ENCODE measurements at regions not wholly inside any gene's neighbourhood (a gene's known extent, or its start where the extent isn't known, plus 50 kb on each side); places are given as distances from the start of the nearest gene placed in this dataset.

- TF ChIP-seq CTCF (IDR thresholded peaks at IDR 0.05) = no peak
Measured at GRCh38 chr4:106809076-106809475, 227.0 kb downstream of the DKK2 start.

GRCh38 chr4:106806158-106806797 lies 229.8 kb downstream of the DKK2 start:
- intact Hi-C loops (cut with DNase I, micrococcal nuclease) = no loop called here
- ChIA-PET CTCF (no interaction called here), POLR2A (no interaction called here)
- Histone ChIP-seq H3K36me3 (ENCODE audit: insufficient read depth, low read length) (no peaks in the 10 kb centered on the region), H3K27me3 (ENCODE audit: control insufficient read depth in 1 of 2, insufficient read depth in 2 of 2, low read length in 2 of 2) (no peaks in the 10 kb centered on the region), H3K4me3 (ENCODE audit: low read length) (no peak overlapping the region), H3K9me3 (ENCODE audit: control insufficient read depth in 1 of 2, insufficient read depth in 1 of 2, low read length in 2 of 2) (no peaks in the 10 kb centered on the region), H3K4me1 (ENCODE audit: insufficient read depth, low read length) (no peaks in the 10 kb centered on the region), H3K27ac (ENCODE audit: low read depth in 1 of 2, low read length in 2 of 2) (no peak overlapping the region)
- DNase-seq = no peak
- no peak for ATAC-seq (ENCODE audit: poor library complexity)
- Mint-ChIP-seq H3K36me3 (ENCODE audit: low read depth) (no peaks in the 10 kb centered on the region), H3K27ac (no peak overlapping the region), H3K4me1 (ENCODE audit: low read depth) (no peaks in the 10 kb centered on the region), H3K27me3 (no peaks in the 10 kb centered on the region), H3K9me3 (no peaks in the 10 kb centered on the region), H3K4me3 (no peak overlapping the region)
- TF ChIP-seq CTCF (IDR thresholded peaks at IDR 0.05) = no peak

More at GRCh38 chr4:106809076-106809475, 227.0 kb downstream of the DKK2 start:
- H3K27ac Mint-ChIP-seq = no peak overlapping the region
- Histone ChIP-seq H3K36me3 (ENCODE audit: insufficient read depth, low read length) (no peaks in the 10 kb centered on the region), H3K9me3 (ENCODE audit: control insufficient read depth in 1 of 2, insufficient read depth in 1 of 2, low read length in 2 of 2) (no peaks in the 10 kb centered on the region), H3K4me3 (ENCODE audit: low read length) (no peak overlapping the region), H3K4me1 (ENCODE audit: insufficient read depth, low read length) (no peaks in the 10 kb centered on the region), H3K27ac (ENCODE audit: low read depth in 1 of 2, low read length in 2 of 2) (no peak overlapping the region), H3K27me3 (ENCODE audit: control insufficient read depth in 1 of 2, insufficient read depth in 2 of 2, low read length in 2 of 2) (no peaks in the 10 kb centered on the region)
- ChIA-PET POLR2A (no interaction called here), CTCF (no interaction called here)
- H3K9me3 Mint-ChIP-seq = no peaks in the 10 kb centered on the region
- intact Hi-C loops (cut with DNase I, micrococcal nuclease) = no loop called here
- DNase-seq = peak in 2 of 14 experiments; percentile 10 to 15
- H3K27me3 Mint-ChIP-seq = no peaks in the 10 kb centered on the region
- H3K36me3 Mint-ChIP-seq (ENCODE audit: low read depth) = no peaks in the 10 kb centered on the region
- no peaks in the 10 kb centered on the region for H3K4me1 Mint-ChIP-seq (ENCODE audit: low read depth)
- no peak for ATAC-seq (ENCODE audit: poor library complexity)
- H3K4me3 Mint-ChIP-seq = no peak overlapping the region

DNA sequence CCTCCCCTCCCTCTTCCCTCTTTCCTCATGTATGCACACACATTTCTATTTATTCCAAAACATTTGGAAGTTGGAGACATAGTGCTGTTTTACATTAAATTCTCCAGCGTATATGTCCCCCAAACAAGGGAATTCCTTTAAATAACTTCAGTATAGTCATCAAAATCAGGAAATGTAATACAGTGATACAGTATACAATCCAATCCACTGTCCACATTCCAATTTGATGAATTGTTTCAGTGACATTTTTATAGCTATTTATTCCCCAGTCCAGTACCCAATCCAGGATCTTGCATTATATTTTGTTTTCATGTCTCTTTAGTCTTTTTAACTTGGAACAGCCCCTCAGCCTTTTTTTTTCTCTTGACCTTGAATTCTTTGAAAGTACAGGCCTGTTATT lies 233.0 kb downstream of the DKK2 start:
- intact Hi-C loops (cut with DNase I, micrococcal nuclease) = no loop called here
- H3K36me3 ChIP-seq (ENCODE audit: insufficient read depth, low read length) = no peaks in the 10 kb centered on the region
- no peaks in the 10 kb centered on the region for H3K4me1 ChIP-seq (ENCODE audit: insufficient read depth, low read length)
- Mint-ChIP-seq H3K4me3 (no peak overlapping the region), H3K27ac (no peak overlapping the region), H3K4me1 (ENCODE audit: low read depth) (no peaks in the 10 kb centered on the region), H3K27me3 (no peaks in the 10 kb centered on the region), H3K9me3 (no peaks in the 10 kb centered on the region), H3K36me3 (ENCODE audit: low read depth) (no peaks in the 10 kb centered on the region)
- no peak for TF ChIP-seq CTCF (IDR thresholded peaks at IDR 0.05)
- POLR2A ChIA-PET = no interaction called here
- no peaks in the 10 kb centered on the region for H3K9me3 ChIP-seq (ENCODE audit: control insufficient read depth in 1 of 2, insufficient read depth in 1 of 2, low read length in 2 of 2)
- H3K27me3 ChIP-seq (ENCODE audit: control insufficient read depth in 1 of 2, insufficient read depth in 2 of 2, low read length in 2 of 2) = no peaks in the 10 kb centered on the region
- ATAC-seq (ENCODE audit: poor library complexity) = no peak
- H3K4me3 ChIP-seq (ENCODE audit: low read length) = no peak overlapping the region
- CTCF ChIA-PET = no interaction called here
- DNase-seq = no peak
- H3K27ac ChIP-seq (ENCODE audit: low read depth in 1 of 2, low read length in 2 of 2) = no peak overlapping the region
